Uterus (tissue), 2 donors: ENCODE measurements at regions not wholly inside any gene's neighbourhood (a gene's known extent, or its start where the extent isn't known, plus 50 kb on each side); places are given as distances from the start of the nearest gene placed in this dataset.

ENCODE experiments used
- POLR2A ChIP-seq, 2 donors: fragments of 450-650 bp; IDR thresholded peaks; one replicate each; pipeline ENCODE4 v1.6.1; 2016; ENCODE audit warnings: antibody characterized with exemption in 2 of 2, mild to moderate bottlenecking in 1 of 2, moderate library complexity in 1 of 2
- TF ChIP-seq, protein P1 (sequence below), 4 experiments: fragments of 200-600 bp in 2 of 4; fragments of 450-650 bp in 2 of 4; sonication (generic) in 2 of 4; IDR thresholded peaks; one replicate each; pipeline ENCODE4 v1.5.1; 2016 to 2019; ENCODE audit warnings: antibody characterized with exemption in 4 of 4, mild to moderate bottlenecking in 2 of 4, moderate library complexity in 1 of 4

DNA sequence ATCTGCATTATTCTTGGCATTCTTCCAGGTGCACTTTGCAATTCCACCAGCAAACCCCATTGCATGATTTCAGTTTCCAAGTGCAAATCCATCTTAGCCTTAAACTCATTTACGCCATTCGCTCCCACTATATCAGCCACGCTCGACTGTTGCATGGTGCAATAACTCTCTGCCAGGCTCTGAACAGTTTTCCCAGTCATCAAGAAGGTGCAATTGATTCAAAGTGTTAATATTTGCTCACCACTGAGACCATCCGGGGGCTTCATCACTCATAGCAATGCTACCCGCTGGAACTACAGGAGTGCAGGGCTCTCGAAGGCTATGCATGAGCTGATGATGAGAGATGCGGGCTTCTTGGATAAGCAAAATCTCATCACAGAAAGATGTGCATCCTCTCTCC, 488.2 kb downstream of the OMA1 start:
- TF ChIP-seq POLR2A (IDR thresholded peaks at IDR 0.05), result no peak
- TF ChIP-seq, protein P1, sequence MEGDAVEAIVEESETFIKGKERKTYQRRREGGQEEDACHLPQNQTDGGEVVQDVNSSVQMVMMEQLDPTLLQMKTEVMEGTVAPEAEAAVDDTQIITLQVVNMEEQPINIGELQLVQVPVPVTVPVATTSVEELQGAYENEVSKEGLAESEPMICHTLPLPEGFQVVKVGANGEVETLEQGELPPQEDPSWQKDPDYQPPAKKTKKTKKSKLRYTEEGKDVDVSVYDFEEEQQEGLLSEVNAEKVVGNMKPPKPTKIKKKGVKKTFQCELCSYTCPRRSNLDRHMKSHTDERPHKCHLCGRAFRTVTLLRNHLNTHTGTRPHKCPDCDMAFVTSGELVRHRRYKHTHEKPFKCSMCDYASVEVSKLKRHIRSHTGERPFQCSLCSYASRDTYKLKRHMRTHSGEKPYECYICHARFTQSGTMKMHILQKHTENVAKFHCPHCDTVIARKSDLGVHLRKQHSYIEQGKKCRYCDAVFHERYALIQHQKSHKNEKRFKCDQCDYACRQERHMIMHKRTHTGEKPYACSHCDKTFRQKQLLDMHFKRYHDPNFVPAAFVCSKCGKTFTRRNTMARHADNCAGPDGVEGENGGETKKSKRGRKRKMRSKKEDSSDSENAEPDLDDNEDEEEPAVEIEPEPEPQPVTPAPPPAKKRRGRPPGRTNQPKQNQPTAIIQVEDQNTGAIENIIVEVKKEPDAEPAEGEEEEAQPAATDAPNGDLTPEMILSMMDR (IDR thresholded peaks at IDR 0.05), result no peak
